ENCODE measurements at regions not wholly inside any gene's neighbourhood (a gene's known extent, or its start where the extent isn't known, plus 50 kb on each side); places are given as distances from the start of the nearest gene placed in this dataset.

GRCh38 chr17:79541056-79541850 lies 69.6 kb downstream of the RBFOX3 start:
- Histone ChIP-seq H3K4me2 (no peak overlapping the region), H3K27ac (no peak overlapping the region), H3K4me1 (peaks cover 16% of the 10 kb centered on the region), H3K4me3 (no peak overlapping the region), H3K9me3 (no peaks in the 10 kb centered on the region)
- POLR2A ChIA-PET = no interaction called here
- FAIRE-seq = no peak
- CTCF ChIA-PET = interaction anchor here (0.5 to 4.4 kb wide), 4 partner anchors 8 to 151 kb away, joined by 3 to 17 read pairs (median 5); no protein-coding TSS in a partner anchor
- ATAC-seq = no peak
- WGBS (ENCODE audit: missing lambda C conversion rate) = 90% methylated on average over 15 of the region's 15 CpGs
- TF ChIP-seq ATOH8 (CRISPR knock-in tag; IDR thresholded peaks at IDR 0.05; ENCODE audit: low read depth) = no peak
- no peak for TF ChIP-seq HOXB13 (CRISPR knock-in tag; IDR thresholded peaks at IDR 0.05; ENCODE audit: low read depth)
- TF ChIP-seq CBX2 (IDR thresholded peaks at IDR 0.05; ENCODE audit: borderline replicate concordance, low read depth) = no peak
- no peak for TF ChIP-seq RAD21 (conservative IDR thresholded peaks at IDR 0.05 in 1 of 2, IDR thresholded peaks at IDR 0.05 in 1 of 2)
- TF ChIP-seq FOXS1 (CRISPR knock-in tag; IDR thresholded peaks at IDR 0.05) = no peak
- no peak for TF ChIP-seq MYC (IDR thresholded peaks at IDR 0.05; ENCODE audit: borderline replicate concordance, low read length)
- TF ChIP-seq ZSCAN20 (CRISPR knock-in tag; IDR thresholded peaks at IDR 0.05) = no peak
- no peak for TF ChIP-seq EHF (CRISPR knock-in tag; IDR thresholded peaks at IDR 0.05)
- no peak for TF ChIP-seq FOSB (CRISPR knock-in tag; IDR thresholded peaks at IDR 0.05)
- TF ChIP-seq HOXB5 (CRISPR knock-in tag; IDR thresholded peaks at IDR 0.05) = no peak
- no peak for TF ChIP-seq CEBPB (IDR thresholded peaks at IDR 0.05)
- no peak for TF ChIP-seq HES2 (IDR thresholded peaks at IDR 0.05)
- no peak for TF ChIP-seq EHMT2 (IDR thresholded peaks at IDR 0.05; ENCODE audit: low read depth)
- DNase-seq (ENCODE audit: low read depth in 1 of 2, low spot score in 1 of 2) = no peak

GRCh38 chr17:79539944-79540705 lies 70.7 kb downstream of the RBFOX3 start:
- H3K4me3 ChIP-seq = no peak overlapping the region
- FAIRE-seq (no peak), ATAC-seq (no peak; a peak in 1 of 6 replicates), DNase-seq (ENCODE audit: low read depth in 1 of 2, low spot score in 1 of 2) (no peak)
- WGBS (ENCODE audit: missing lambda C conversion rate) = 94% methylated on average over 25 of the region's 25 CpGs
- TF ChIP-seq EP300 (IDR thresholded peaks at IDR 0.05) (no peak), HES2 (IDR thresholded peaks at IDR 0.05) (no peak), MYC (IDR thresholded peaks at IDR 0.05; ENCODE audit: borderline replicate concordance, low read length) (no peak), HOXB5 (CRISPR knock-in tag; IDR thresholded peaks at IDR 0.05) (no peak), RNF2 (IDR thresholded peaks at IDR 0.05; ENCODE audit: borderline replicate concordance, low read depth) (no peak), EHF (CRISPR knock-in tag; IDR thresholded peaks at IDR 0.05) (no peak), FOXS1 (CRISPR knock-in tag; IDR thresholded peaks at IDR 0.05) (no peak), EHMT2 (IDR thresholded peaks at IDR 0.05; ENCODE audit: low read depth) (no peak), PBX3 (IDR thresholded peaks at IDR 0.05) (no peak), CEBPB (IDR thresholded peaks at IDR 0.05) (no peak), ZFP36 (IDR thresholded peaks at IDR 0.05; ENCODE audit: borderline replicate concordance, partially characterized antibody) (no peak), JUN (IDR thresholded peaks at IDR 0.05) (no peak), NR3C1 (IDR thresholded peaks at IDR 0.05) (no peak), CBX8 (IDR thresholded peaks at IDR 0.05) (no peak), HOXA7 (CRISPR knock-in tag; IDR thresholded peaks at IDR 0.05) (no peak), BHLHE40 (IDR thresholded peaks at IDR 0.05; ENCODE audit: low read depth, low read length) (no peak), ZC3H11A (IDR thresholded peaks at IDR 0.05) (no peak)
- no peak overlapping the region for H3K27ac ChIP-seq
- no peak overlapping the region for H3K4me2 ChIP-seq
- POLR2A ChIA-PET = no interaction called here
- CTCF ChIA-PET = interaction anchor here (1.5 to 4.4 kb wide), 3 partner anchors 9 to 148 kb away, joined by 3 to 17 read pairs (median 6); no protein-coding TSS in a partner anchor
- peaks cover 13% of the 10 kb centered on the region for H3K4me1 ChIP-seq
- H3K9me3 ChIP-seq = no peaks in the 10 kb centered on the region

Data from A549 (cell line).